ENCODE measurements at regions not wholly inside any gene's neighbourhood (a gene's known extent, or its start where the extent isn't known, plus 50 kb on each side); places are given as distances from the start of the nearest gene placed in this dataset.

GRCh38 chr21:10464975-10465374, 56.4 kb upstream of the TPTE start:
- no peak for TF ChIP-seq CTCF (conservative IDR thresholded peaks at IDR 0.05; ENCODE audit: low read depth in 2 of 2)
- no peak for TF ChIP-seq REST (IDR thresholded peaks at IDR 0.05; ENCODE audit: unreplicated experiment)
- no peak for TF ChIP-seq EZH2 (IDR thresholded peaks at IDR 0.05; ENCODE audit: low read depth, unreplicated experiment)
